T-helper 17 cell (primary cell): ENCODE measurements at regions not wholly inside any gene's neighbourhood (a gene's known extent, or its start where the extent isn't known, plus 50 kb on each side); places are given as distances from the start of the nearest gene placed in this dataset.

ENCODE experiments used
- ATAC-seq: fragments of 150-1000 bp; cut with Tn5 transposase; 2 replicates; pipeline ENCODE4 v1.10.0; 2021; ENCODE audit warnings: mild to moderate bottlenecking, moderate library complexity
- DNase-seq, 3 donors: peaks; one replicate each; pipeline versions ENCODE4 v3.0.0 to v3.0.0-alpha.2; 2020 to 2021
- H3K9me3 ChIP-seq: one replicate; pipeline ENCODE4 v1.7.0; 2013; ENCODE audit warnings: low read length, mild to moderate bottlenecking; ENCODE audit not compliant: control insufficient read depth, poor library complexity, severe bottlenecking
- H3K27ac Mint-ChIP-seq: one replicate; pipeline ENCODE4 v1.8.0; 2022; ENCODE audit warnings: mild to moderate bottlenecking, moderate library complexity, mixed read lengths
- H3K27me3 Mint-ChIP-seq: one replicate; pipeline ENCODE4 v1.8.0; 2022; ENCODE audit warnings: mixed read lengths
- H3K36me3 Mint-ChIP-seq: one replicate; pipeline ENCODE4 v1.8.0; 2022; ENCODE audit warnings: low read depth, mixed read lengths
- H3K4me1 Mint-ChIP-seq: one replicate; pipeline ENCODE4 v1.8.0; 2022; ENCODE audit warnings: mild to moderate bottlenecking, mixed read lengths
- H3K4me3 Mint-ChIP-seq: one replicate; pipeline ENCODE4 v1.8.0; 2022; ENCODE audit warnings: mild to moderate bottlenecking, moderate library complexity, mixed read lengths

DNA sequence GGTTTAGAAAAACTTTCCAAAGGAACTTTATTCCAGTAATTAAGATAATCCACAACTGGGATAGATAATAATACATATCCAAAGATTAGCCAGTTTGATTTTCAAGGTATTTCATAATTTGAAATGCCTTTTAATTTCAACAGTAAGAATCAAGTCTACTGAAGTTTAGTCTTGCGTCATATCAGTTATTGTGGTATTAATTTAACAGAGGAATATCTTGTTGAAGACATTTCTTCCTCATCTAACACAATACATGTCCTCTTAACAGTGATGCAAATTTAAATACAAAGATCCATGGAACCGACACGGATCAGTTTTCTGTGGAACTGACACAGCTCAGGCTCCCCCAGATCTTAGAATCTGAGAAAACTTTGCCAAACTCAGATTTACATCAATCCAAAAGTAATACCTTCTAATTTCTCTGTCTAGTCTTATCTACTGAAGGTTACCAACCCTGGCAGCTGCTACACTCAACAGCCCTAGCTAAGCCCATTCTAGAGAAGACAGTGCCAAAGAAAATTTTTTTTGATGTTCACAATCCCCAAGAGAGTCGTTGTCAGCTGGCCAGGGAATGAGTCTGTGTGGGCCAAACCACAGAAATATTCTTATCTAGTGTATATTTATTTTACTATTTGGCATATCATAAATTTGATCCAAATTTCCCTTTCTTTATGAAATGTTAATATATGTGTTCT is 365.2 kb upstream of the MEOX2 start:
- Mint-ChIP-seq H3K27me3 (no peaks in the 10 kb centered on the region), H3K4me3 (no peak overlapping the region), H3K27ac (no peak overlapping the region), H3K36me3 (no peaks in the 10 kb centered on the region), H3K4me1 (no peaks in the 10 kb centered on the region)
- no peak for DNase-seq
- ATAC-seq, result no peak
- no peaks in the 10 kb centered on the region for H3K9me3 ChIP-seq

DNA sequence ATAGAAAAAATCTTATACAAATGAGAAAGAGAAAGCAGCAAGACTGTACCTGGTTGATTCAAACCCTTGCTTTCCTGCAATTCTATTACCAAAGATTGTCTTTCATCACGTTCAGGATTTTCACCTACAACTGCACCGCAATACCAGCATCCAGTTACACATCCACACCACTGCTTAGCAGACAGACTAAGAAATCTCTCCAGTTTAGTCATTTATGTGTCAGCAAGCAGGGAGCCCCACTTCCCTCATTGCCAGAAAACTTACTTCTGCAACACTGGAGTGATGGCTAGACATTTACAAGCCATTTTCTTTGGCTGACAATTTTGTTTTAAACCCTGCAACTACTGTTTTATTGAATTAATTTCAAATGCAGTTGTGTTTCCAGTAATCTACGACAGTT is 359.6 kb upstream of the MEOX2 start:
- no peak overlapping the region for H3K4me3 Mint-ChIP-seq
- H3K4me1 Mint-ChIP-seq, result no peaks in the 10 kb centered on the region
- DNase-seq, result no peak
- no peaks in the 10 kb centered on the region for H3K9me3 ChIP-seq
- H3K27ac Mint-ChIP-seq, result no peak overlapping the region
- H3K36me3 Mint-ChIP-seq, result no peaks in the 10 kb centered on the region
- no peak for ATAC-seq
- H3K27me3 Mint-ChIP-seq, result no peaks in the 10 kb centered on the region

DNA sequence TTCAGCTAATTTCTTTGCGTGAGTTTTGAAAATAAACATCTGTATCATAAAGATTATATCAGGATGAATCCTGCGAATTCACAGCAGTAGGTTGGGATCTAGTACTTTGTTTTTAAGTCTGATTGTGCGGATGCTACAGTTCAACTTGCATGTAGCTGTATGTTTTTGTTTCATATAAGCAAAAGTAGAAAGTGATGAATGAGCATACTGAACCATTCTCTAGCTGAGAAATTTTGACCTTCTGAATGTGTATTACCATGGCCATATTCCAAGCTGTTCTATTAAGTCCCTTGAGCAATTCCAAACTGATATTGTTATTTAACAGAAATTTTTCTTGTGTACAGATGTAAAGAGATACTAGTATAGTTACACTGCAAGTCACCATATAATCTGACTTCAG is 358.8 kb upstream of the MEOX2 start:
- Mint-ChIP-seq H3K27ac (no peak overlapping the region), H3K4me3 (no peak overlapping the region), H3K36me3 (no peaks in the 10 kb centered on the region), H3K27me3 (peaks cover 4% of the 10 kb centered on the region), H3K4me1 (no peaks in the 10 kb centered on the region)
- H3K9me3 ChIP-seq, result no peaks in the 10 kb centered on the region
- no peak for DNase-seq
- no peak for ATAC-seq

DNA sequence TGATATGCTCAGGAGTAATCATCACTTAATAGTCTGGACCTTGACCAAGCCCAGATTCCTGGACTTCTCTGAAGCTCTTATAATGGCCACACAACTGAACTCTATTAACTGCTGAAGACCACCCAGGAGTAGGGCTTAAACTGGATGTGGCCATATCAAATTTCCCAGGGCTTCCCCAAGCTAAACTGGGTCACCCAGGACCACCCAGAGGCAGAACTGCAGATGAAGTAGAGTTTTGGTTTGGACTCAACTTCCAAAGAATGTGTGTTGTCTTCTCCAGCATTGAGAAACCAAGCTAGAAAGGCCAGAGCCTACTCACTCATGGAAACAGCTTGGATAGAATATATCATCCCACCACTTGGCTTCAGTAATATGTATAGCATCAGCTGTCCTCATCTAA is 358.2 kb upstream of the MEOX2 start:
- no peak overlapping the region for H3K27ac Mint-ChIP-seq
- ATAC-seq, result no peak
- H3K9me3 ChIP-seq, result no peaks in the 10 kb centered on the region
- H3K4me1 Mint-ChIP-seq, result no peaks in the 10 kb centered on the region
- H3K36me3 Mint-ChIP-seq, result no peaks in the 10 kb centered on the region
- DNase-seq, result no peak
- no peak overlapping the region for H3K4me3 Mint-ChIP-seq
- H3K27me3 Mint-ChIP-seq, result peaks cover 5% of the 10 kb centered on the region

DNA sequence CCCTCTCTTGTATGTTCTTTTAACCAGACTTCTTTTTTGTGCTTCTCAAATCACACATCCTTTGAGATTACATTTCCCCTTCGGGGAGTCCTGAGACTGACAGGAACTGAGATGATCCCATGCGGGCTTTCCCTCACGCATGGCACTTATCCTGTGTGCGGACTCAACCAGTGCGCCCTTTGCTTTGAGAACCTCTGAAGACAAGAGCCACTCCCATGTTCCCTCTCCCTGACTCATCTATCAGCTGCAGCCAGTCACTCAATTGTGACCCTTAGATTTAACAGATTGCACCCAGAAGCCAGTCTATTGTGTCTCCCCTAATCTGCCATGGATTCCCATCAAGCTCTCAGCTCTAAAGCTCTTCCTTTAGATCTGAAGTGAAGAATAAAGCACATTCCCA is 353.9 kb upstream of the MEOX2 start:
- Mint-ChIP-seq H3K4me3 (no peak overlapping the region), H3K36me3 (peaks cover 2% of the 10 kb centered on the region), H3K27me3 (peaks cover 5% of the 10 kb centered on the region), H3K27ac (no peak overlapping the region), H3K4me1 (no peaks in the 10 kb centered on the region)
- no peak for ATAC-seq
- H3K9me3 ChIP-seq, result no peaks in the 10 kb centered on the region
- DNase-seq, result no peak

DNA sequence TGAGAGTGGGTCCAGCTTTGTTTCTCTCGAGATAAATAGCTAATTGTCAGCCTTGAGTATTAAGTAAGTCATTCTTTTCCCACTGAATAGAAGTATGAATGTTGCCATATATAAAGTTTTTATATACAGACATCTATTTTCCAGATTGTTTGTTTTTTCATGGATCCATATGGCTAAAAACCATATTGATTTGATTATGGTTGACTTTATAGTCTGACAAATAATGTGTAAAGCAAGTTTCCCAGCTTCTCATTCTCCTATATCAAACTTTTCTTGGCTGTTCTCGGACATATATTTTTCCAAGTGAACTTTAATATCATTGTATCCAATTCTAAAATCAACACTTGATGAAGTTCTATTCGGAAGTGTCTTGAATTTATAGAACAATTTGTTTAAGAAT is 352.4 kb upstream of the MEOX2 start:
- Mint-ChIP-seq H3K4me3 (no peak overlapping the region), H3K4me1 (no peaks in the 10 kb centered on the region), H3K27me3 (peaks cover 5% of the 10 kb centered on the region), H3K36me3 (peaks cover 2% of the 10 kb centered on the region), H3K27ac (no peak overlapping the region)
- ATAC-seq, result no peak
- H3K9me3 ChIP-seq, result no peaks in the 10 kb centered on the region
- DNase-seq, result no peak

DNA sequence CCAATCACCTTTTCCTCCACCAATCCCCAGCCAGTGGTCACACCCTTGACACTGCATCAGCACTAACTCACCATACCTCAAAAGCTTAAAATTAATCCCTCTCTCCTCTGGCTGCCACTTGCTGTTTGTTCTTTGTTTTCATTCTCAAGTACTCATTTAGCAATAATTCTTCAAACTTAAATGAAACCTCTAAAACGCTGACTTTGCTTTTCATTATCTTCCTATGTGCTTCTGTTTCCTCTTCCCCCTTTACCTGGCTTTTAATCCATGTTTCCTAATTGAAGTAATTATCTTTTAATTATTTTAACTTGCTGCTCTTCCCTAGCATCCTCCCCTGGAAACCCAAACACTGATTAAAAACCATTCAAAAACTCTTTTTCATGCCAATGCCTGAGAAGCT is 348.9 kb upstream of the MEOX2 start:
- ATAC-seq (no peak), DNase-seq (no peak)
- H3K9me3 ChIP-seq, result no peaks in the 10 kb centered on the region
- Mint-ChIP-seq H3K27me3 (peaks cover 2% of the 10 kb centered on the region), H3K36me3 (peaks cover 2% of the 10 kb centered on the region), H3K4me1 (no peaks in the 10 kb centered on the region), H3K27ac (peak overlapping the region; percentile 6), H3K4me3 (no peak overlapping the region)

DNA sequence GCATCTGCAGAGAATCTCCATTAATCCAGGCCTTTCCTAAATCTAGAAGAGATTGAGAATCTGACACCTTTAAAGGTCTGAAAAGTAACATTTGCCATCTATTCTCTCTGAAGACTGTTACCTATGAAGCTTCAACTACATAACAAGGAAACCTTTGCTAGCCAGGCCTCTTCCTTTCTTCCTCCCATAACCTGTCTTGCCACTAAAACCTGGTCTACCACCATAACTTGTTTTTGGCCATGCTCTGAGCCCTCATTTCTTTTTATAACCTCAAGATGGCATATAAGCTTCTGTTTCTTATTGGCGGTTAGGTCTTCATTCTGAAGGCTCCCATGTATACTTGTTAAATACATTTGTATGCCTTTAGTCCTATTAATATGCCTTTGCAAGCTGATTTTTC is 348.4 kb upstream of the MEOX2 start:
- H3K27ac Mint-ChIP-seq, result no peak overlapping the region
- no peaks in the 10 kb centered on the region for H3K27me3 Mint-ChIP-seq
- no peak for ATAC-seq
- H3K4me3 Mint-ChIP-seq, result no peak overlapping the region
- no peaks in the 10 kb centered on the region for H3K9me3 ChIP-seq
- no peaks in the 10 kb centered on the region for H3K4me1 Mint-ChIP-seq
- peaks cover 2% of the 10 kb centered on the region for H3K36me3 Mint-ChIP-seq
- no peak for DNase-seq

DNA sequence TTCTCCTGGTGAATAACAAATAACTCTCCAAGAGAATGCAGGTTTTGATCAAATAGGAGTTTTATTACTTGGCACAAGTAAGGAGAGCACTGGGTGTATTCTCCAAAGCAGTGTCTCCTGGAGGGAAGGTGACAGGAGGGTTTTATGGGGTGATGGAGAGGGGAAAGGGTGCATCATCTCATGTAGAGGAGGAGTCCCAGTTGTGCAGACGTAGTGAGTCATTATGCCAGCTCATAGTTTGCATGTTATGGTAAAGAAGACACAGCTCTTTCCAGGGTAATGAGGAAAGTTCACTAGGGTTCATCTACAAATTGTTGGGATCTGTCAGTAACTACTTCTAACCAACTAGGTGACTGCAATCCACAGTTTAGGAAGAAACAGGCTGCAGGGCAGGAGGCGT is 347.9 kb upstream of the MEOX2 start:
- peaks cover 2% of the 10 kb centered on the region for H3K36me3 Mint-ChIP-seq
- DNase-seq, result no peak
- H3K27ac Mint-ChIP-seq, result no peak overlapping the region
- H3K4me1 Mint-ChIP-seq, result no peaks in the 10 kb centered on the region
- ATAC-seq, result no peak
- H3K27me3 Mint-ChIP-seq, result no peaks in the 10 kb centered on the region
- H3K9me3 ChIP-seq, result no peaks in the 10 kb centered on the region
- no peak overlapping the region for H3K4me3 Mint-ChIP-seq

DNA sequence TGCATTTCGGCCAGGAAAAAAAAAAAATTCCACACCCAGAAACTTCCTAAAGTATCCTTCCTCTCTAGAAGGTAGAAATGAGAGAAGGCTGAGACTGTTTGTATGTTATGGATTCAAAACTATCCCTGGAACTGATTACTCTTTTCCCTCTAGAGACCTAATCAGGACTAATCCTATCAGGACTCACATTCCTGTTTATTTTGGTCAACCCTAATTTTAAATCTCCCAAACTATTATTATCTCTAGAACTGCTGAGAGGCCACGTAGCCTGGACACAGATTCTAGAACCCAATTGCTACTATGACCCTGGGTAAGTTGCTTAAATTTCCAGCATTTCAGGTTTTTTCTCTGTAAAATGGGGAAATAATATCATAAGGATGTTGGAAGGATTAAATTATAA is 346.8 kb upstream of the MEOX2 start:
- no peak for ATAC-seq
- no peaks in the 10 kb centered on the region for H3K27me3 Mint-ChIP-seq
- H3K9me3 ChIP-seq, result no peaks in the 10 kb centered on the region
- H3K4me1 Mint-ChIP-seq, result no peaks in the 10 kb centered on the region
- no peak overlapping the region for H3K4me3 Mint-ChIP-seq
- H3K36me3 Mint-ChIP-seq, result peaks cover 2% of the 10 kb centered on the region
- no peak for DNase-seq
- no peak overlapping the region for H3K27ac Mint-ChIP-seq

DNA sequence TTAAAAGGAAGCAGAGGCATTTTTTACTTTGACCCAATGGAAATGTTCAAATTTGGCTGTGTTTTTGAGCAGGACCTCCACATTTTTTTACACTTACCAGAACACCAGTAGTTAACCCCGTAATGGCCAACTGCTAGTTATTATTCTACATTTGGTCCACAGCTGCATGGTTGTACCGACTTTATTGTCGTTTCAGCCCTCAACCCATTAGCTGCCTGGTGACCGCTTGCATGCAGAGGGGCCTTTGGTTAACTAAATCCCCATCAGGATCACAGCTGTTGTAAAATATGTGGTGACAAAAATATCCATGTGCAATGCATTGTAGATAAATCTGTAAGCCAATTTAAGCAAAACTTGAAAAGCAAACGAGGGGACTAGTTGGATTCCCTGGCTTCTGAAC is 342.2 kb upstream of the MEOX2 start:
- DNase-seq (no peak), ATAC-seq (no peak)
- Mint-ChIP-seq H3K36me3 (no peaks in the 10 kb centered on the region), H3K27ac (no peak overlapping the region), H3K4me3 (no peak overlapping the region), H3K4me1 (no peaks in the 10 kb centered on the region), H3K27me3 (no peaks in the 10 kb centered on the region)
- no peaks in the 10 kb centered on the region for H3K9me3 ChIP-seq

DNA sequence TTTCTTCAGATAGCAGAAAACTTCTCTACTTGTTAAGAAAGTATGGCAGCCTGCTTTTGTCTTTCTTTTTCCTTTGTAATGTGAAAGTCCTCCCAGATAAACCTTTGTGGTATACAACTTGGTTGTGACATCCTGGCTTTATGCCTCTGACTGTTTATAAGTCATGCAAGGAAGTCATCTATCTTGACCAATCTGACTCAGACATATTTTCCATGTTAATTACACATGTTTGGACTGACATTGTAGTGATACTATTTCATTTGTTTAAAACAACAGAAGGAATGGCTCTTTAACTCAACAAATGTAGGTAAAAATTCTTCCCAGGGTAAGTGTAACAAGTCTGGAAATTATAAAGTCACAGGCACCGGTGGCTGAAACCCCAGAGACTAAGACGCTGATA is 341.6 kb upstream of the MEOX2 start:
- H3K4me3 Mint-ChIP-seq, result no peak overlapping the region
- DNase-seq (no peak), ATAC-seq (no peak)
- H3K9me3 ChIP-seq, result no peaks in the 10 kb centered on the region
- no peaks in the 10 kb centered on the region for H3K4me1 Mint-ChIP-seq
- no peak overlapping the region for H3K27ac Mint-ChIP-seq
- no peaks in the 10 kb centered on the region for H3K27me3 Mint-ChIP-seq
- H3K36me3 Mint-ChIP-seq, result no peaks in the 10 kb centered on the region

DNA sequence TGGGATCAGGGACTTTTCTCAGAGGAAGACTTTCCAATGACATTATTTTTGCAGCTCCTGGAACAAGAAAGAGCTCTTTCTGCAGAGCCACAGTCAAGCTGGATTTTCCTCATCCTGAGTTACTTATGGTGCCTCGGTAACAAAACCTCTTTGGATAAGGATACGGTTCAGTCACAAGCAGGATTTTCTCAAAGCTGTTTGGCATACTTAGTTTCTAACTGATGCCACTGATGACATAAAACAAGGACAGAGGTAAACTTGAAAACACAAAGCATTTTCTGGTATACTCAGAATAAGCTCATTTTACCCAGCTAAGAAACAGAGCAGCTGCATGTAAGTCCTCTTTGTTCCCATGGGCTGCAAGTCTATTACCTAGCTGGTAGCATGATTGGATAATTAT is 340.9 kb upstream of the MEOX2 start:
- no peaks in the 10 kb centered on the region for H3K4me1 Mint-ChIP-seq
- ATAC-seq (no peak), DNase-seq (no peak)
- no peak overlapping the region for H3K27ac Mint-ChIP-seq
- no peaks in the 10 kb centered on the region for H3K27me3 Mint-ChIP-seq
- H3K4me3 Mint-ChIP-seq, result no peak overlapping the region
- H3K9me3 ChIP-seq, result no peaks in the 10 kb centered on the region
- no peaks in the 10 kb centered on the region for H3K36me3 Mint-ChIP-seq

DNA sequence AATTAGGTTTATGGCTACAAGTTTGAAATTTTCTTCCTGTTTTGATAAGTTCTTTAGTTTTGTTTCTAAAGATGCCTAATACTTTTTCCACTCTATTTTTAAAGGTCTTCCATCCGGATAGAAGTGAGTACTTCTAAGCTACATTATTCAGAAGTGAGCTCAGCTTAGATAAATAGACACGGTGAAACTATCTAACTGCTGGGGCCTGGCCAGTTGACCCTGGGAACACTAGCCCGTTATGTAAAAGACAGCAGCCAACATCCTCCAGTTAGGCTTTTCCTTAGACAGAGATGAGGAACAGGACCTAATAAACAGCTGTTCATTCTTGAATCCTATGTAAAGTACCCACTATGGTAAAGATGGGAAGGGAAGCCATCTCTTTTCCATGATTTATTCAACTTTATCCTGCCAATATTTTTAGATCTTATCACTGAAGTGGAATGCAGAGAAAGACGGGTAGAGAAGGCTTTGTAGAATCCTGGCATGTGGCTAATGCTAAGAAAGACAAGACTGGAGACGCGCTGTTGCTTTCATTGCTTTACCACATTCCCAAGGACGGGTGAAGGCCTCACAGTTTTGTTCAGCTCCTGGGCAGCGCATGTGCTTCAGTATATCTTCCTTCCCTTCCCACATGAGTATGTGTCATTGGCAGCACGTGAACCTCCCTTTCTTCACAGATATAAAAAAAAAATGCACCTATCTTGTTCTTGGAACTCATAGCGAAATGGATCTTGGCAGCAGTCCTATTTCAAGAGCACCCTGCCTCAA is 340.0 kb upstream of the MEOX2 start:
- Mint-ChIP-seq H3K27me3 (no peaks in the 10 kb centered on the region), H3K4me1 (no peaks in the 10 kb centered on the region), H3K4me3 (no peak overlapping the region), H3K27ac (no peak overlapping the region), H3K36me3 (no peaks in the 10 kb centered on the region)
- DNase-seq, result no peak
- H3K9me3 ChIP-seq, result no peaks in the 10 kb centered on the region
- ATAC-seq, result no peak
